ENCODE measurements at regions not wholly inside any gene's neighbourhood (a gene's known extent, or its start where the extent isn't known, plus 50 kb on each side); places are given as distances from the start of the nearest gene placed in this dataset.
"Not testable (repeated sequence)": the region's sequence is repeated elsewhere in the genome, so short reads cannot be mapped to it uniquely, and the experiment has no call there.

DNA sequence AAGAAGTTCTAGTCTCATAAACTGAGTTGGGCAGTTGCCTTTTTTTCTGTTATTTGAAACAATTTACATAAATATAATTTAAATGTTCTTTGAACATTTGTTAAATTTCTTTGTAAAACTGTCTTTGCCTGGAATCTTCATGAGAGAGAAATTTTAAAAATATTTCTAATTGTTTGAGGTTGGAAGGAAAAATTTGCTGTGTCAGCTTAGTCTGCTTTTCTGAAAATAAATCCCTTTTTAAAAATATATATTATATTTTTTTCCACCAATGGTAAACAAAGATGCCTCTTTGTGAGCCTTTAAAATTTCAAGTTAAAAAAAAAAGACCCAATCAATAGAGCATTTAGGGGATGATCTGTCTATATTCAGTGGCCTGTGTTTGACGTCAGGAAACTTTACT lies 542.7 kb downstream of the KIF4B start:
- DNase-seq = no peak
- intact Hi-C loops (cut with DNase I) = no loop called here
- TF ChIP-seq, protein P1, sequence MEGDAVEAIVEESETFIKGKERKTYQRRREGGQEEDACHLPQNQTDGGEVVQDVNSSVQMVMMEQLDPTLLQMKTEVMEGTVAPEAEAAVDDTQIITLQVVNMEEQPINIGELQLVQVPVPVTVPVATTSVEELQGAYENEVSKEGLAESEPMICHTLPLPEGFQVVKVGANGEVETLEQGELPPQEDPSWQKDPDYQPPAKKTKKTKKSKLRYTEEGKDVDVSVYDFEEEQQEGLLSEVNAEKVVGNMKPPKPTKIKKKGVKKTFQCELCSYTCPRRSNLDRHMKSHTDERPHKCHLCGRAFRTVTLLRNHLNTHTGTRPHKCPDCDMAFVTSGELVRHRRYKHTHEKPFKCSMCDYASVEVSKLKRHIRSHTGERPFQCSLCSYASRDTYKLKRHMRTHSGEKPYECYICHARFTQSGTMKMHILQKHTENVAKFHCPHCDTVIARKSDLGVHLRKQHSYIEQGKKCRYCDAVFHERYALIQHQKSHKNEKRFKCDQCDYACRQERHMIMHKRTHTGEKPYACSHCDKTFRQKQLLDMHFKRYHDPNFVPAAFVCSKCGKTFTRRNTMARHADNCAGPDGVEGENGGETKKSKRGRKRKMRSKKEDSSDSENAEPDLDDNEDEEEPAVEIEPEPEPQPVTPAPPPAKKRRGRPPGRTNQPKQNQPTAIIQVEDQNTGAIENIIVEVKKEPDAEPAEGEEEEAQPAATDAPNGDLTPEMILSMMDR (IDR thresholded peaks at IDR 0.05) = no peak

DNA sequence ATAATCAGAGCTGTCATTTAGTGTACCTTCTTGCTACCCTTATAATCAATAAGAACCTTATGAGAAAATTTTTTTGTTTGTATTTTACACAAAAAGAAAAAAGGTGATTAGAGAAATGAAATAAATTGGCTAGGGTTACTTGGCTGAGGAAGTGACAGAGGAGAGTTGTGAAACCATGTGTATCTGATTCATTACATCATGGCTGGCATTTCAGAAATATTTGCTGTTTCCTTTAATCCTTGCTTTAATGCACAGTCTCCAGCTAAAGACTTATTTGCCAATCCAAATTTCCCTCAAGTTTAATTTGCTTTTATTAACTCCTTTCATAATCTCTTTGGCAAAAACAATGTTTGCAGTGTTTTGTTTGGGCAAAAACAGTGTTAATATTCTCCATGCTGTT lies 543.1 kb downstream of the KIF4B start:
- intact Hi-C loops (cut with DNase I) = no loop called here
- Histone ChIP-seq H3K4me3 (no peak overlapping the region), H3K4me1 (no peaks in the 10 kb centered on the region), H3K27ac (no peak overlapping the region), H3K9me3 (no peaks in the 10 kb centered on the region), H3K27me3 (no peaks in the 10 kb centered on the region), H3K36me3 (no peaks in the 10 kb centered on the region)
- TF ChIP-seq, protein P1 (IDR thresholded peaks at IDR 0.05) = no peak
- no peak for ATAC-seq
- DNase-seq = no peak

More for the DNA sequence above, 542.7 kb downstream of the KIF4B start:
- H3K4me1 ChIP-seq = no peaks in the 10 kb centered on the region
- H3K36me3 ChIP-seq = no peaks in the 10 kb centered on the region
- no peak for ATAC-seq
- no peaks in the 10 kb centered on the region for H3K27me3 ChIP-seq
- H3K9me3 ChIP-seq = no peaks in the 10 kb centered on the region
- no peak overlapping the region for H3K4me3 ChIP-seq
- H3K27ac ChIP-seq = no peak overlapping the region

DNA sequence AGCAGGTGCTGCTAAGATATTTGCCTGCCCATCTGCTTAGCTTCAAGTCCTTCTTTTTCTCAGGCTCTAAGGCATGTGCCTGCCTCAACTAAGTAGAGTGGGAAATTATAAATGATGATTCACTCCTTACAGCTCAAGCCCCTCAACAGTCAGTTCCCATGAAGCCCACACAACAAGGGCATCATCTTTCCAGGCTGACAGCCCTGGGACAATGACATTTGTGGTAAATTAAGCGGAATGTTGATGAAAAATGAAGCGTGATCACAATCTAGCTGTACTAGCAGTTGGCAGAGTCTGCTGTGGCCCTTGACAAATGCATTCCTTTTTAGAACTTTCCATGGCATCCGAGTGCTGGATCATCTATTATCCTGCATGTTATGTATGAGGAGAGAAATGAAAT lies 548.6 kb downstream of the KIF4B start:
- no peaks in the 10 kb centered on the region for H3K27me3 ChIP-seq
- TF ChIP-seq, protein P1 (IDR thresholded peaks at IDR 0.05) = no peak

DNA sequence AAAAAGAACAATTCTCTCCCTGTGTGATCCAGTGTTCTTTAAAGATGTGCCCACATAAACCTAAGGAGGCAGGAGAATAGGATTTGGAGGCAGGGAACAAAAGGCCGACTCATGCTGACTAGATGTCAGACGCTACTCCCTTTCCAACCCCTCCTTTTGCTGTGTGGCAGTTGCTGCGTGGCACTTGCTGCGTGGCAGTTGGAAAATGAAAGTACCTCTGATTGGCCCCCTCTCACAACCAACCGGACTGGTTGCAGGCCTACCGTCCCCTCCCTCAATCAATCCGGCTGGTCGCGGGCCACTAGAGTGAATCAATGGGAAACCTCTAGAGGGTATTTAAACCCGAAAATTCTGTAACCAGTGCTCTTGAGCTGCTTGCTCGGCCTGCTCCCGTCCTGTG lies 551.0 kb downstream of the KIF4B start:
- Histone ChIP-seq H3K4me3 (no peak overlapping the region), H3K36me3 (no peaks in the 10 kb centered on the region), H3K27ac (no peak overlapping the region), H3K27me3 (no peaks in the 10 kb centered on the region), H3K9me3 (no peaks in the 10 kb centered on the region), H3K4me1 (no peaks in the 10 kb centered on the region)
- DNase-seq = no peak
- no peak for ATAC-seq
- TF ChIP-seq, protein P1 (IDR thresholded peaks at IDR 0.05) = no peak
- intact Hi-C loops (cut with DNase I) = no loop called here

More for the DNA sequence above, 548.6 kb downstream of the KIF4B start:
- Histone ChIP-seq H3K4me1 (no peaks in the 10 kb centered on the region), H3K9me3 (no peaks in the 10 kb centered on the region), H3K4me3 (no peak overlapping the region), H3K36me3 (no peaks in the 10 kb centered on the region), H3K27ac (no peak overlapping the region)
- ATAC-seq (no peak), DNase-seq (no peak)
- intact Hi-C loops (cut with DNase I) = no loop called here

DNA sequence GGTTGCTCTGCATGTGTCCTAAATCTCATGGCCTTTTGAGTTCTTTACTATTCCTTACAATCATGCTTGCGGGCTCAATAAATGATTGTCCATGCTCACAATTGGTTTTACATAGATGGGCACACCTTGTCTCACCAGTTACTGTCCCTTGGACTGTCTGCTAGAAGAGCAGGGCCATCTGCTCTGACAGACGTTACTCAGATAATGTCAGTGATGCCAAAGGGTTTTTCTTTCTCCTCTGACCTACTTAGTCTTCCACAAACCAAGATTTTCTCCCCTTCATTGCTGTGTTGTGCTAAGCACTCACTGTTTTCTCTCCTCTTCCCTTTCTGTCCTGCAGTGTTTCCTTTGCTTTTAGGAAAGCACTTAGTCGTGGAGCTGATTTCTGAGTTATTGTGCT lies 562.3 kb downstream of the KIF4B start:
- TF ChIP-seq, protein P1 (IDR thresholded peaks at IDR 0.05) = no peak
- Histone ChIP-seq H3K4me3 (no peak overlapping the region), H3K4me1 (no peaks in the 10 kb centered on the region), H3K9me3 (no peaks in the 10 kb centered on the region), H3K36me3 (no peaks in the 10 kb centered on the region), H3K27me3 (no peaks in the 10 kb centered on the region), H3K27ac (no peak overlapping the region)
- intact Hi-C loops (cut with DNase I) = no loop called here
- no peak for ATAC-seq
- DNase-seq = no peak

DNA sequence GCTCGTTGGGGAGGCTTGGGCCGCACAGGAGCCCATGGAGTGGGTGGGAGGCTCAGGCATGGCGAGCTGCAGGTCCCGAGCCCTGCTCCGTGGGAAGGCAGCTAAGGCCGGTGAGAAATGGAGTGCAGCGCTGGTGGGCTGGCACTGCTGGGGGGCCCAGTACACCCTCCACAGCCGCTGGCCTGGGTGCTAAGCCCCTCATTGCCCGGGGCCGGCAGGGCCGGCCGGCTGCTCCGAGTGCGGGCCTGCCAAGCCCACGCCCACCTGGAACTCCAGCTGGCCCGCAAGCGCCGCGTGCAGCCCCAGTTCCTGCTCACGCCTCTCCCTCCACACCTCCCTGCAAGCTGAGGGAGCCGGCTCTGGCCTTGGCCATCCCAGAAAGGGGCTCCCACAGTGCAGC lies 573.3 kb downstream of the KIF4B start:
- H3K27me3 ChIP-seq; H3K9me3 ChIP-seq; H3K4me1 ChIP-seq; H3K36me3 ChIP-seq; intact Hi-C loops (cut with DNase I); ATAC-seq; H3K4me3 ChIP-seq; H3K27ac ChIP-seq; DNase-seq: not testable (repeated sequence)
